NCI-H2107 treated with DMSO at 0.1 percent for 48 hours (cell line): ENCODE measurements at regions not wholly inside any gene's neighbourhood (a gene's known extent, or its start where the extent isn't known, plus 50 kb on each side); places are given as distances from the start of the nearest gene placed in this dataset.

Source experiments
- DNase-seq: peaks from one replicate; lab custom pipeline; 2025; ENCODE audit not compliant: unreplicated experiment; lab: John Stamatoyannopoulos, UW

- no peak for DNase-seq
Measured at GRCh38 chr2:12161085-12161484, 414.7 kb downstream of the LPIN1 start.

GRCh38 chr2:12162269-12163247, 416.1 kb downstream of the LPIN1 start:
- no peak for DNase-seq

- DNase-seq, result no peak
Measured at GRCh38 chr2:12163866-12164265, 417.4 kb downstream of the LPIN1 start.

- no peak for DNase-seq
Measured at GRCh38 chr2:12164689-12165088, 418.3 kb downstream of the LPIN1 start.

- no peak for DNase-seq
Measured at GRCh38 chr2:12167525-12168317, 421.3 kb downstream of the LPIN1 start.

GRCh38 chr2:12168354-12168753, 421.9 kb downstream of the LPIN1 start:
- DNase-seq, result no peak

GRCh38 chr2:12168791-12169388, 422.5 kb downstream of the LPIN1 start:
- DNase-seq, result no peak

GRCh38 chr2:12169721-12170120, 423.3 kb downstream of the LPIN1 start:
- no peak for DNase-seq

- no peak for DNase-seq
Measured at GRCh38 chr2:12170121-12170520, 423.7 kb downstream of the LPIN1 start.

- no peak for DNase-seq
Measured at GRCh38 chr2:12173271-12173942, 427.0 kb downstream of the LPIN1 start.

- no peak for DNase-seq
Measured at GRCh38 chr2:12173943-12174340, 427.5 kb downstream of the LPIN1 start.

GRCh38 chr2:12175323-12175722, 428.9 kb downstream of the LPIN1 start:
- DNase-seq, result no peak

- no peak for DNase-seq
Measured at GRCh38 chr2:12176623-12177454, 430.4 kb downstream of the LPIN1 start.

GRCh38 chr2:12177455-12178288, 431.2 kb downstream of the LPIN1 start:
- DNase-seq, result no peak

GRCh38 chr2:12178289-12179080, 432.1 kb downstream of the LPIN1 start:
- DNase-seq, result no peak

- no peak for DNase-seq
Measured at GRCh38 chr2:12180031-12180430, 433.6 kb downstream of the LPIN1 start.

- DNase-seq, result no peak
Measured at GRCh38 chr2:12183032-12183645, 436.7 kb downstream of the LPIN1 start.

- no peak for DNase-seq
Measured at GRCh38 chr2:12192762-12193161, 446.3 kb downstream of the LPIN1 start.
